CD14-positive monocyte (primary cell): ENCODE measurements at regions not wholly inside any gene's neighbourhood (a gene's known extent, or its start where the extent isn't known, plus 50 kb on each side); places are given as distances from the start of the nearest gene placed in this dataset.

Experiments used
- DNase-seq, 3 donors: peaks; one replicate each; pipeline ENCODE4 v3.0.0-alpha.2; 2011 to 2022
- H2AFZ ChIP-seq: 2 replicates; pipeline ENCODE4 v1.6.0; 2012; ENCODE audit warnings: mild to moderate bottlenecking, low read depth, low read length, inconsistent platforms; ENCODE audit not compliant: insufficient read depth, poor library complexity, severe bottlenecking
- H3K27ac ChIP-seq, 2 donors: 1 replicate in 1 of 2; 2 replicates in 1 of 2; pipeline ENCODE4 v1.5.1; 2012 to 2013; ENCODE audit warnings: low read length in 2 of 2, control low read depth in 1 of 2, inconsistent platforms in 1 of 2, low read depth in 1 of 2, mild to moderate bottlenecking in 1 of 2
- H3K27me3 ChIP-seq, 2 donors: one replicate each; pipeline versions ENCODE4 v1.6.0 to v1.6.1; 2011 to 2013; ENCODE audit warnings: low read length in 2 of 2; ENCODE audit not compliant: control insufficient read depth in 2 of 2, insufficient read depth in 2 of 2
- H3K36me3 ChIP-seq, 2 donors: replicated peaks in 1 of 2; 1 replicate in 1 of 2; 2 replicates in 1 of 2; pipeline versions ENCODE4 v1.5.1 to v1.6.1; 2012 to 2013; ENCODE audit warnings: low read length in 2 of 2, control low read depth in 1 of 2, inconsistent platforms in 1 of 2, mild to moderate bottlenecking in 1 of 2; ENCODE audit not compliant: insufficient read depth in 2 of 2, control insufficient read depth in 1 of 2
- H3K4me1 ChIP-seq, 2 donors: 1 replicate in 1 of 2; 2 replicates in 1 of 2; pipeline versions ENCODE4 v1.5.1 to v1.6.1; 2012 to 2013; ENCODE audit warnings: low read length in 2 of 2, control low read depth in 1 of 2, inconsistent platforms in 1 of 2, mild to moderate bottlenecking in 1 of 2, moderate library complexity in 1 of 2; ENCODE audit not compliant: insufficient read depth in 2 of 2, control insufficient read depth in 1 of 2
- H3K4me2 ChIP-seq: replicated peaks from 2 replicates; pipeline ENCODE3; 2012; ENCODE audit warnings: low read length, moderate library complexity, mild to moderate bottlenecking; ENCODE audit not compliant: poor library complexity, severe bottlenecking; ENCODE audit errors: extremely low read depth
- H3K4me3 ChIP-seq, 3 experiments: fragments of 200-600 bp in 1 of 3; sonication (generic) in 1 of 3; replicated peaks in 1 of 3; 1 replicate in 2 of 3; 2 replicates in 1 of 3; pipeline ENCODE4 v1.5.1; 2011 to 2013; ENCODE audit warnings: low read length in 3 of 3, mild to moderate bottlenecking in 3 of 3, control low read depth in 2 of 3, low read depth in 2 of 3, inconsistent platforms in 1 of 3, moderate library complexity in 1 of 3
- H3K79me2 ChIP-seq: 2 replicates; pipeline ENCODE4 v1.6.0; 2012; ENCODE audit warnings: mild to moderate bottlenecking, control low read depth, inconsistent platforms, low read length, moderate library complexity; ENCODE audit not compliant: insufficient read depth
- H3K9ac ChIP-seq: 2 replicates; pipeline ENCODE4 v1.6.0; 2017; ENCODE audit warnings: low read length, mild to moderate bottlenecking; ENCODE audit not compliant: insufficient read depth, poor library complexity, severe bottlenecking
- H3K9me3 ChIP-seq, 2 donors: replicated peaks in 1 of 2; 1 replicate in 1 of 2; 2 replicates in 1 of 2; pipeline versions ENCODE4 v1.5.1 to v1.6.1; 2012 to 2013; ENCODE audit warnings: low read length in 2 of 2, control low read depth in 1 of 2; ENCODE audit not compliant: control insufficient read depth in 1 of 2, insufficient read depth in 1 of 2
- H4K20me1 ChIP-seq: 2 replicates; pipeline ENCODE4 v1.6.0; 2012; ENCODE audit warnings: mild to moderate bottlenecking, low read length, control low read depth, moderate library complexity; ENCODE audit not compliant: insufficient read depth
- H3K27ac Mint-ChIP-seq, 7 donors: one replicate each; pipeline ENCODE4 v1.8.0; 2020; ENCODE audit warnings: mild to moderate bottlenecking in 7 of 7, mixed read lengths in 7 of 7, moderate library complexity in 6 of 7, inconsistent platforms in 2 of 7
- H3K27me3 Mint-ChIP-seq, 3 donors: one replicate each; pipeline ENCODE4 v1.8.0; 2021 to 2022; ENCODE audit warnings: low read depth in 3 of 3, mild to moderate bottlenecking in 3 of 3, mixed read lengths in 3 of 3, moderate library complexity in 3 of 3, inconsistent platforms in 1 of 3
- H3K36me3 Mint-ChIP-seq, 2 donors: one replicate each; pipeline ENCODE4 v1.8.0; 2020; ENCODE audit warnings: mixed read lengths in 2 of 2, inconsistent platforms in 1 of 2, mild to moderate bottlenecking in 1 of 2
- H3K4me1 Mint-ChIP-seq: one replicate; pipeline ENCODE4 v1.8.0; 2020; ENCODE audit warnings: mild to moderate bottlenecking, mixed read lengths
- H3K4me3 Mint-ChIP-seq, 2 donors: one replicate each; pipeline ENCODE4 v1.8.0; 2020; ENCODE audit warnings: mild to moderate bottlenecking in 2 of 2, mixed read lengths in 2 of 2, moderate library complexity in 1 of 2
- H3K9me3 Mint-ChIP-seq, 7 donors: one replicate each; pipeline ENCODE4 v1.8.0; 2020 to 2022; ENCODE audit warnings: mixed read lengths in 7 of 7, mild to moderate bottlenecking in 6 of 7, moderate library complexity in 6 of 7, inconsistent platforms in 2 of 7
- CTCF ChIP-seq: fragments of 200-600 bp; IDR thresholded peaks from one replicate; pipeline ENCODE4 v1.8.0; 2022; ENCODE audit warnings: antibody characterized with exemption, mild to moderate bottlenecking
- WGBS: methylation state at CpG from one replicate; pipeline ENCODE4 v1.1.5; 2013; ENCODE audit warnings: missing lambda C conversion rate; ENCODE audit not compliant: insufficient coverage; 5-methylcytosine and 5-hydroxymethylcytosine counted together
- intact Hi-C, 2 donors: fragments of 100-400 bp; cut with micrococcal nuclease; formaldehyde crosslinking; loops; one replicate each; pipeline versions ENCODE4 v1.15.0 to v1.15.1; 2023

GRCh38 chr21:17238468-17238867, 274.4 kb upstream of the CXADR start:
- peaks cover 11 to 30% of the 10 kb centered on the region in 2 donors for H3K9me3 ChIP-seq
- H3K4me1 ChIP-seq: no peaks in the 10 kb centered on the region
- H3K36me3 Mint-ChIP-seq: no peaks in the 10 kb centered on the region
- peaks cover 10 to 27% (median 25%) of the 10 kb centered on the region in 7 donors for H3K9me3 Mint-ChIP-seq
- H3K4me3 ChIP-seq: no peak overlapping the region
- H3K27ac Mint-ChIP-seq: no peak overlapping the region
- no peaks in the 10 kb centered on the region for H3K4me1 Mint-ChIP-seq
- H4K20me1 ChIP-seq: no peaks in the 10 kb centered on the region
- TF ChIP-seq CTCF: no peak
- no peak overlapping the region for H2AFZ ChIP-seq
- H3K27me3 ChIP-seq: no peaks in the 10 kb centered on the region
- H3K27me3 Mint-ChIP-seq: no peaks in the 10 kb centered on the region
- H3K36me3 ChIP-seq: no peaks in the 10 kb centered on the region
- no peak overlapping the region for H3K9ac ChIP-seq
- no peaks in the 10 kb centered on the region for H3K79me2 ChIP-seq
- H3K4me3 Mint-ChIP-seq: no peak overlapping the region
- no peak overlapping the region for H3K4me2 ChIP-seq
- no peak overlapping the region for H3K27ac ChIP-seq
- no peak for DNase-seq
- intact Hi-C loops: no loop called here

- H3K79me2 ChIP-seq: no peaks in the 10 kb centered on the region
- TF ChIP-seq CTCF: no peak
- intact Hi-C loops: no loop called here
- H3K27me3 ChIP-seq: no peaks in the 10 kb centered on the region
- H3K4me1 ChIP-seq: no peaks in the 10 kb centered on the region
- DNase-seq: no peak
- Mint-ChIP-seq H3K27ac (no peak overlapping the region), H3K27me3 (peaks cover 0 to 3% (median 0%) of the 10 kb centered on the region in 3 donors), H3K36me3 (no peaks in the 10 kb centered on the region), H3K4me3 (no peak overlapping the region), H3K9me3 (peaks cover 5 to 24% (median 10%) of the 10 kb centered on the region in 7 donors), H3K4me1 (no peaks in the 10 kb centered on the region)
- H3K27ac ChIP-seq: no peak overlapping the region
- H2AFZ ChIP-seq: no peak overlapping the region
- H3K9ac ChIP-seq: no peak overlapping the region
- H3K4me2 ChIP-seq: no peak overlapping the region
- no peak overlapping the region for H3K4me3 ChIP-seq
- H3K9me3 ChIP-seq: peaks cover 7 to 16% of the 10 kb centered on the region in 2 donors
- no peaks in the 10 kb centered on the region for H3K36me3 ChIP-seq
- no CpG with 5 or more reads among the region's 2 CpGs for WGBS
- no peaks in the 10 kb centered on the region for H4K20me1 ChIP-seq
These were observed 262.0 kb upstream of the CXADR start for GRCh38 chr21:17250778-17251241.
